Liver (tissue), 8 donors: ENCODE measurements at regions not wholly inside any gene's neighbourhood (a gene's known extent, or its start where the extent isn't known, plus 50 kb on each side); places are given as distances from the start of the nearest gene placed in this dataset.

Source experiments
- DNase-seq: peaks from one replicate; pipeline ENCODE4 v3.0.0-alpha.2; 2017; ENCODE audit warnings: low spot score
- H3K27ac ChIP-seq, 2 donors: one replicate each; pipeline ENCODE4 v1.7.0; 2013; ENCODE audit warnings: inconsistent platforms in 2 of 2, low read length in 2 of 2, control low read depth in 1 of 2, low read depth in 1 of 2, mild to moderate bottlenecking in 1 of 2
- H3K27me3 ChIP-seq, 4 donors: one replicate each; pipeline versions ENCODE4 v1.6.1 to v1.7.0; 2013; ENCODE audit warnings: low read length in 3 of 4, inconsistent platforms in 1 of 4, mild to moderate bottlenecking in 1 of 4, moderate library complexity in 1 of 4; ENCODE audit not compliant: control insufficient read depth in 4 of 4, insufficient read depth in 4 of 4
- H3K36me3 ChIP-seq, 4 donors: one replicate each; pipeline versions ENCODE4 v1.6.1 to v1.7.0; 2013; ENCODE audit warnings: low read length in 3 of 4, mild to moderate bottlenecking in 3 of 4, low read depth in 1 of 4, moderate library complexity in 1 of 4; ENCODE audit not compliant: control insufficient read depth in 4 of 4, insufficient read depth in 3 of 4
- H3K4me1 ChIP-seq, 4 donors: one replicate each; pipeline versions ENCODE4 v1.6.1 to v1.7.0; 2013; ENCODE audit warnings: low read length in 3 of 4, mild to moderate bottlenecking in 3 of 4, moderate library complexity in 1 of 4; ENCODE audit not compliant: control insufficient read depth in 4 of 4, insufficient read depth in 4 of 4
- H3K4me3 ChIP-seq, 3 donors: one replicate each; pipeline versions ENCODE4 v1.6.1 to v1.7.0; 2013; ENCODE audit warnings: low read length in 3 of 3, control low read depth in 1 of 3, low read depth in 1 of 3, mild to moderate bottlenecking in 1 of 3
- H3K9ac ChIP-seq, 2 donors: one replicate each; pipeline ENCODE4 v1.7.0; 2013; ENCODE audit warnings: low read length in 2 of 2, mild to moderate bottlenecking in 2 of 2, moderate library complexity in 2 of 2, control low read depth in 1 of 2, low read depth in 1 of 2
- H3K9me3 ChIP-seq, 4 donors: one replicate each; pipeline versions ENCODE4 v1.6.1 to v1.7.0; 2013; ENCODE audit warnings: low read length in 3 of 4; ENCODE audit not compliant: control insufficient read depth in 4 of 4
- EGR1 ChIP-seq, 2 donors: IDR thresholded peaks; 2 replicates each; pipeline ENCODE4 v1.6.1; 2016 to 2018; ENCODE audit warnings: antibody characterized with exemption in 2 of 2, low read depth in 2 of 2
- FOXA1 ChIP-seq: IDR thresholded peaks from 2 replicates; pipeline ENCODE4 v1.6.1; 2016; ENCODE audit warnings: antibody characterized with exemption
- FOXA2 ChIP-seq: IDR thresholded peaks from 2 replicates; pipeline ENCODE4 v1.6.1; 2016; ENCODE audit warnings: antibody characterized with exemption
- GABPA ChIP-seq, 2 donors: IDR thresholded peaks in 1 of 2; conservative IDR thresholded peaks in 1 of 2; 2 replicates each; pipeline ENCODE4 v1.6.1; 2016; ENCODE audit warnings: antibody characterized with exemption in 2 of 2, mild to moderate bottlenecking in 1 of 2, moderate library complexity in 1 of 2
- HNF4G ChIP-seq: IDR thresholded peaks from 2 replicates; pipeline ENCODE4 v1.6.1; 2016; ENCODE audit warnings: antibody characterized with exemption
- JUND ChIP-seq, 2 donors: IDR thresholded peaks; 2 replicates each; pipeline ENCODE4 v1.6.1; 2016; ENCODE audit warnings: antibody characterized with exemption in 2 of 2
- NR2F2 ChIP-seq: IDR thresholded peaks from 2 replicates; pipeline ENCODE4 v1.6.1; 2016; ENCODE audit warnings: antibody characterized with exemption
- RAD21 ChIP-seq, 2 donors: IDR thresholded peaks; 2 replicates each; pipeline ENCODE4 v1.6.1; 2016; ENCODE audit warnings: antibody characterized with exemption in 2 of 2, mild to moderate bottlenecking in 2 of 2
- RXRA ChIP-seq, 2 donors: IDR thresholded peaks; 2 replicates each; pipeline ENCODE4 v1.6.1; 2017 to 2018; ENCODE audit warnings: antibody characterized with exemption in 2 of 2, mild to moderate bottlenecking in 1 of 2
- TAF1 ChIP-seq: conservative IDR thresholded peaks from 2 replicates; pipeline ENCODE4 v1.6.1; 2016; ENCODE audit warnings: antibody characterized with exemption, mild to moderate bottlenecking
- YY1 ChIP-seq: IDR thresholded peaks from 2 replicates; pipeline ENCODE4 v1.6.1; 2016; ENCODE audit warnings: antibody characterized with exemption, mild to moderate bottlenecking
- WGBS: extraction: QIAGEN DNeasy Blood & Tissue Kit; methylation state at CpG from one replicate; pipeline ENCODE4 v1.1.7; 2013; 5-methylcytosine and 5-hydroxymethylcytosine counted together
- TF ChIP-seq, protein P1 (sequence below): IDR thresholded peaks from 2 replicates; pipeline ENCODE4 v1.6.1; 2016; ENCODE audit warnings: antibody characterized with exemption
- TF ChIP-seq, protein P2 (sequence below): IDR thresholded peaks from 2 replicates; pipeline ENCODE4 v1.6.1; 2016; ENCODE audit warnings: antibody characterized with exemption, mild to moderate bottlenecking
- TF ChIP-seq, protein P3 (sequence below): IDR thresholded peaks from 2 replicates; pipeline ENCODE4 v1.6.1; 2016; ENCODE audit warnings: antibody characterized with exemption
- TF ChIP-seq, protein P4 (sequence below): IDR thresholded peaks from 2 replicates; pipeline ENCODE4 v1.6.1; 2016; ENCODE audit warnings: antibody characterized with exemption
- TF ChIP-seq, protein P5 (sequence below): fragments of 150-350 bp; IDR thresholded peaks from 2 replicates; pipeline ENCODE4 v1.5.1; 2017; ENCODE audit warnings: improper control_type of control experiment, low read depth, low read length; ENCODE audit not compliant: missing input control
- donor health status: healthy.
- donor health status: healthy.
- donor health status: healthy.
- donor health status: healthy.
- donor health status: healthy.

DNA sequence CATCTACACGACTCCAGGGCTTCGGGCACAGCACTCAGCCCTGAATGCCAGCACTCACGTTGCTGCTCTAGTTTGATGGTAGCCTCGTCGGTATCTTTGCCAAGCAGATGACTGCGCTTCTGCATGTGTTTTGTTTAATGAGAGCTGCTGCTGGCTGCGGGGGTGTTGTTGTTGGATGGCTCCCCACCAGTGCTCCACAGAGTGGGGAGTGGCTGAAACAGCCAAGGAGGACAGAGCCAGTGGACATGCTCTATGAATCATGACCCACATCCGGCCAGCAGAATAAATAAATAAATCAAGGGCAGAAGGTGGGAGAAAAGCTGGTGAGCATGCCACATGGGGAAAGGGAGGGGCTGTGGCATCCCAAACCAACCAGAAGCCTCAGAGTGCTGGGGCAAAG lies 131.2 kb upstream of the SOX11 start:
- Histone ChIP-seq H3K4me3 (no peak overlapping the region), H3K36me3 (no peaks in the 10 kb centered on the region), H3K9me3 (no peaks in the 10 kb centered on the region), H3K4me1 (no peaks in the 10 kb centered on the region), H3K9ac (no peak overlapping the region), H3K27ac (no peak overlapping the region), H3K27me3 (no peaks in the 10 kb centered on the region)
- TF ChIP-seq RAD21 (IDR thresholded peaks at IDR 0.05) (no peak), RXRA (IDR thresholded peaks at IDR 0.05) (no peak), TAF1 (no peak), GABPA (IDR thresholded peaks at IDR 0.05 in 1 of 2, conservative IDR thresholded peaks at IDR 0.05 in 1 of 2) (no peak), HNF4G (no peak), NR2F2 (no peak), FOXA1 (no peak)
- TF ChIP-seq, protein P1, sequence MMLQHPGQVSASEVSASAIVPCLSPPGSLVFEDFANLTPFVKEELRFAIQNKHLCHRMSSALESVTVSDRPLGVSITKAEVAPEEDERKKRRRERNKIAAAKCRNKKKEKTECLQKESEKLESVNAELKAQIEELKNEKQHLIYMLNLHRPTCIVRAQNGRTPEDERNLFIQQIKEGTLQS: no peak
- TF ChIP-seq, protein P2, sequence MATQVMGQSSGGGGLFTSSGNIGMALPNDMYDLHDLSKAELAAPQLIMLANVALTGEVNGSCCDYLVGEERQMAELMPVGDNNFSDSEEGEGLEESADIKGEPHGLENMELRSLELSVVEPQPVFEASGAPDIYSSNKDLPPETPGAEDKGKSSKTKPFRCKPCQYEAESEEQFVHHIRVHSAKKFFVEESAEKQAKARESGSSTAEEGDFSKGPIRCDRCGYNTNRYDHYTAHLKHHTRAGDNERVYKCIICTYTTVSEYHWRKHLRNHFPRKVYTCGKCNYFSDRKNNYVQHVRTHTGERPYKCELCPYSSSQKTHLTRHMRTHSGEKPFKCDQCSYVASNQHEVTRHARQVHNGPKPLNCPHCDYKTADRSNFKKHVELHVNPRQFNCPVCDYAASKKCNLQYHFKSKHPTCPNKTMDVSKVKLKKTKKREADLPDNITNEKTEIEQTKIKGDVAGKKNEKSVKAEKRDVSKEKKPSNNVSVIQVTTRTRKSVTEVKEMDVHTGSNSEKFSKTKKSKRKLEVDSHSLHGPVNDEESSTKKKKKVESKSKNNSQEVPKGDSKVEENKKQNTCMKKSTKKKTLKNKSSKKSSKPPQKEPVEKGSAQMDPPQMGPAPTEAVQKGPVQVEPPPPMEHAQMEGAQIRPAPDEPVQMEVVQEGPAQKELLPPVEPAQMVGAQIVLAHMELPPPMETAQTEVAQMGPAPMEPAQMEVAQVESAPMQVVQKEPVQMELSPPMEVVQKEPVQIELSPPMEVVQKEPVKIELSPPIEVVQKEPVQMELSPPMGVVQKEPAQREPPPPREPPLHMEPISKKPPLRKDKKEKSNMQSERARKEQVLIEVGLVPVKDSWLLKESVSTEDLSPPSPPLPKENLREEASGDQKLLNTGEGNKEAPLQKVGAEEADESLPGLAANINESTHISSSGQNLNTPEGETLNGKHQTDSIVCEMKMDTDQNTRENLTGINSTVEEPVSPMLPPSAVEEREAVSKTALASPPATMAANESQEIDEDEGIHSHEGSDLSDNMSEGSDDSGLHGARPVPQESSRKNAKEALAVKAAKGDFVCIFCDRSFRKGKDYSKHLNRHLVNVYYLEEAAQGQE: no peak
- TF ChIP-seq, protein P3, sequence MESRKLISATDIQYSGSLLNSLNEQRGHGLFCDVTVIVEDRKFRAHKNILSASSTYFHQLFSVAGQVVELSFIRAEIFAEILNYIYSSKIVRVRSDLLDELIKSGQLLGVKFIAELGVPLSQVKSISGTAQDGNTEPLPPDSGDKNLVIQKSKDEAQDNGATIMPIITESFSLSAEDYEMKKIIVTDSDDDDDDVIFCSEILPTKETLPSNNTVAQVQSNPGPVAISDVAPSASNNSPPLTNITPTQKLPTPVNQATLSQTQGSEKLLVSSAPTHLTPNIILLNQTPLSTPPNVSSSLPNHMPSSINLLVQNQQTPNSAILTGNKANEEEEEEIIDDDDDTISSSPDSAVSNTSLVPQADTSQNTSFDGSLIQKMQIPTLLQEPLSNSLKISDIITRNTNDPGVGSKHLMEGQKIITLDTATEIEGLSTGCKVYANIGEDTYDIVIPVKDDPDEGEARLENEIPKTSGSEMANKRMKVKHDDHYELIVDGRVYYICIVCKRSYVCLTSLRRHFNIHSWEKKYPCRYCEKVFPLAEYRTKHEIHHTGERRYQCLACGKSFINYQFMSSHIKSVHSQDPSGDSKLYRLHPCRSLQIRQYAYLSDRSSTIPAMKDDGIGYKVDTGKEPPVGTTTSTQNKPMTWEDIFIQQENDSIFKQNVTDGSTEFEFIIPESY: no peak
- TF ChIP-seq, protein P4, sequence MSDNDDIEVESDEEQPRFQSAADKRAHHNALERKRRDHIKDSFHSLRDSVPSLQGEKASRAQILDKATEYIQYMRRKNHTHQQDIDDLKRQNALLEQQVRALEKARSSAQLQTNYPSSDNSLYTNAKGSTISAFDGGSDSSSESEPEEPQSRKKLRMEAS: no peak
- DNase-seq: no peak
- WGBS: 68% methylated on average over 8 of the region's 8 CpGs

DNA sequence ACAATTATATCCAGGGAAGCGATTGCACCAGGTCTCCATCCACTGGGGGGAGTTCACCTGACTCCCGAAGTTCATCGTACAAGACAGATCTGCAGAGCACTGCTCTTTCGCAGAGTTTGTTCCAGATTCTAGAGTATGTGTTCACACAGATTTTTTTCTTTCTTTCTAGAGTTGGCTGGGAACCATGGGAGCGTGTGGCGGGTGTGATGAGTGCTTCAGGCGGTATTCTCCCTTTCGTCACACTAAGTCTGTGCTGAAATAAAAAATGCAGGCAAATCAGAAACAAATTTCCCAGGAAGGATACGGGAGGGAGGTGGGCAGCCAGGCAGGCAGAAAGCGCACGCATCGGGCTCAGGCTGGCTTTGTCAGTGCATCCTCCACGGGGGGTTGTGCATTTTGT lies 129.8 kb upstream of the SOX11 start:
- no peaks in the 10 kb centered on the region for H3K9me3 ChIP-seq
- DNase-seq: no peak
- no peak overlapping the region for H3K27ac ChIP-seq
- no peaks in the 10 kb centered on the region for H3K4me1 ChIP-seq
- H3K36me3 ChIP-seq: no peaks in the 10 kb centered on the region
- H3K27me3 ChIP-seq: no peaks in the 10 kb centered on the region
- no peak overlapping the region for H3K4me3 ChIP-seq
- 79% methylated on average over 13 of the region's 13 CpGs for WGBS
- no peak for TF ChIP-seq HNF4G
- TF ChIP-seq, protein P5, sequence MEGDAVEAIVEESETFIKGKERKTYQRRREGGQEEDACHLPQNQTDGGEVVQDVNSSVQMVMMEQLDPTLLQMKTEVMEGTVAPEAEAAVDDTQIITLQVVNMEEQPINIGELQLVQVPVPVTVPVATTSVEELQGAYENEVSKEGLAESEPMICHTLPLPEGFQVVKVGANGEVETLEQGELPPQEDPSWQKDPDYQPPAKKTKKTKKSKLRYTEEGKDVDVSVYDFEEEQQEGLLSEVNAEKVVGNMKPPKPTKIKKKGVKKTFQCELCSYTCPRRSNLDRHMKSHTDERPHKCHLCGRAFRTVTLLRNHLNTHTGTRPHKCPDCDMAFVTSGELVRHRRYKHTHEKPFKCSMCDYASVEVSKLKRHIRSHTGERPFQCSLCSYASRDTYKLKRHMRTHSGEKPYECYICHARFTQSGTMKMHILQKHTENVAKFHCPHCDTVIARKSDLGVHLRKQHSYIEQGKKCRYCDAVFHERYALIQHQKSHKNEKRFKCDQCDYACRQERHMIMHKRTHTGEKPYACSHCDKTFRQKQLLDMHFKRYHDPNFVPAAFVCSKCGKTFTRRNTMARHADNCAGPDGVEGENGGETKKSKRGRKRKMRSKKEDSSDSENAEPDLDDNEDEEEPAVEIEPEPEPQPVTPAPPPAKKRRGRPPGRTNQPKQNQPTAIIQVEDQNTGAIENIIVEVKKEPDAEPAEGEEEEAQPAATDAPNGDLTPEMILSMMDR: no peak
- no peak for TF ChIP-seq RAD21 (IDR thresholded peaks at IDR 0.05)
- TF ChIP-seq EGR1 (IDR thresholded peaks at IDR 0.05; ENCODE audit: low read depth in 2 of 2): no peak
- no peak for TF ChIP-seq YY1
- no peak for TF ChIP-seq GABPA (IDR thresholded peaks at IDR 0.05 in 1 of 2, conservative IDR thresholded peaks at IDR 0.05 in 1 of 2)
- TF ChIP-seq FOXA2: no peak
- TF ChIP-seq JUND (IDR thresholded peaks at IDR 0.05): no peak
- TF ChIP-seq FOXA1: no peak
- TF ChIP-seq, protein P4: no peak
- H3K9ac ChIP-seq: no peak overlapping the region
